ENCODE measurements at regions not wholly inside any gene's neighbourhood (a gene's known extent, or its start where the extent isn't known, plus 50 kb on each side); places are given as distances from the start of the nearest gene placed in this dataset.
A peak's percentile ranks its signal among the peaks of the same experiment; 100 is the strongest.

DNA sequence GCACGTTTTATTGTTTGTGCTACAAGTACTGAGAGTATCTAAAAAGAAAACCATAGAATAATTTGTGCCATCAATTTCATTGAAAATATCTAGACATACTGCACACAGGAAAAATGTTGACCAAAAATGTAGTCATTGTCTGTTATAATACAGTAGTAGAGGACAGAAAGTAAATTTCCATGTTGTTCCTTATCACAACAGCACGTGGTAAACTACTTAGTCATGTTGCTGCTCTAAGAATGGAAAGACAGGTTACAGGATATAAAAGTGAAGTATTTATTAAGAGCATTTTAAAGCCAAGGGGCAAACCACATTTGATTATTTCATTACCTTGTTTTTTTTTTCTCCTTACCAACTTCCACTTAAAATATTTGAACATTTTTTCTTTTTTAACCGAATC, 89.0 kb upstream of the CEP85L start:
- TF ChIP-seq, protein P1, sequence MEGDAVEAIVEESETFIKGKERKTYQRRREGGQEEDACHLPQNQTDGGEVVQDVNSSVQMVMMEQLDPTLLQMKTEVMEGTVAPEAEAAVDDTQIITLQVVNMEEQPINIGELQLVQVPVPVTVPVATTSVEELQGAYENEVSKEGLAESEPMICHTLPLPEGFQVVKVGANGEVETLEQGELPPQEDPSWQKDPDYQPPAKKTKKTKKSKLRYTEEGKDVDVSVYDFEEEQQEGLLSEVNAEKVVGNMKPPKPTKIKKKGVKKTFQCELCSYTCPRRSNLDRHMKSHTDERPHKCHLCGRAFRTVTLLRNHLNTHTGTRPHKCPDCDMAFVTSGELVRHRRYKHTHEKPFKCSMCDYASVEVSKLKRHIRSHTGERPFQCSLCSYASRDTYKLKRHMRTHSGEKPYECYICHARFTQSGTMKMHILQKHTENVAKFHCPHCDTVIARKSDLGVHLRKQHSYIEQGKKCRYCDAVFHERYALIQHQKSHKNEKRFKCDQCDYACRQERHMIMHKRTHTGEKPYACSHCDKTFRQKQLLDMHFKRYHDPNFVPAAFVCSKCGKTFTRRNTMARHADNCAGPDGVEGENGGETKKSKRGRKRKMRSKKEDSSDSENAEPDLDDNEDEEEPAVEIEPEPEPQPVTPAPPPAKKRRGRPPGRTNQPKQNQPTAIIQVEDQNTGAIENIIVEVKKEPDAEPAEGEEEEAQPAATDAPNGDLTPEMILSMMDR (IDR thresholded peaks at IDR 0.05; ENCODE audit: insufficient read depth, low read depth, low read length), result no peak
- H3K4me3 ChIP-seq (ENCODE audit: low read depth, low read length), result no peak overlapping the region
- no peak for DNase-seq (ENCODE audit: low read depth)

DNA sequence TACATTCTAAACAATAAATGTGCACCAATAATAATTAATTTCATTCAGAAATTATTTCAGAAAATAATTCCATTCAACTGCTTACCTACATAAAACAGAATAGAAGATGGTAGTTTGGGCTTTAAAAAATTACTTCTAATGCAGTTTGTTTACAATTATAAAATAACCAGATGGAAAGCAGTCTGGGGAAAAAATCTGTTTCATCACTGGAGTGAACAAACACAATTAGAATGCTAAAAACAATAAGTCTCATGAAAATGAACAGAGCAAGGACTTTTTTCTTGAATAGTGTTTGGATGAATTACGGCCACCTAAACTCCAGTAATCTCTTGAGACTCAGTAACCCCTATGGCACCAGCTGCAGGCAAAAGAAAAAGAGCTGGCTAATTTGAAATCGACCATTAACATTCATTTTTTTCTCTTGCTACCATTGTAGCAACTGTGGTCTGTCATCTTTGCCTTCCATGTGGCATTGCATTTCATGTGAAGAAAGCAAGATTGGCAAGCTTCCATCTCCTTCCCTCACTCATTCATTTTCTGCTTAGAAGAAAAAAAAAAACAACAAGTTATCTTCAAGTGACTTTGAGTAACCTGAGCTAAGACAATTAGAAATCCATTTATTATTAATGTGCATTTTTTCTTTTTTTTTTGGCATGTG, 88.4 kb upstream of the CEP85L start:
- TF ChIP-seq, protein P1 (IDR thresholded peaks at IDR 0.05; ENCODE audit: insufficient read depth, low read depth, low read length), result no peak
- peak; percentile 22 for DNase-seq (ENCODE audit: low read depth)
- H3K4me3 ChIP-seq (ENCODE audit: low read depth, low read length), result no peak overlapping the region

DNA sequence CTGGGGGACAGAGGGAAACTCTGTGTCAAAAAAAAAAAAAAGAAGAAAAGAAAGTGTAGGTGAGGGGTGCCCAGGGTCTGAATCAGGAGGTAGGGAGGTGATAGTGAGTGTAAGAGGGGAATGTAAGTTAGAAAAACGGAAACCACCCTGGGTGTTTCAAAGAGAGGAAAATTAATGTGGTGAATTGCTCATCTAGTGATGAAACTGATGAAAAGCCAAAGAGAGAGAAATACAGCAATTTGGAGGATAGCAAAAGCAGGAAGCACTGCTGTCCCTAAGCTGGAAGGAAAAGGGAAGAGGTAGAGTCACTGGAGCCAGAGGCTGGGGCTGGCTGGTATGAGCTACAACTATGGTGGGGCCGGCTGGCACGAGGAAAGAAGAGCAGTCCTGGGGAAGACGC, 85.0 kb upstream of the CEP85L start:
- no peak overlapping the region for H3K4me3 ChIP-seq (ENCODE audit: low read depth, low read length)
- DNase-seq (ENCODE audit: low read depth), result no peak
- TF ChIP-seq, protein P1 (IDR thresholded peaks at IDR 0.05; ENCODE audit: insufficient read depth, low read depth, low read length), result no peak

DNA sequence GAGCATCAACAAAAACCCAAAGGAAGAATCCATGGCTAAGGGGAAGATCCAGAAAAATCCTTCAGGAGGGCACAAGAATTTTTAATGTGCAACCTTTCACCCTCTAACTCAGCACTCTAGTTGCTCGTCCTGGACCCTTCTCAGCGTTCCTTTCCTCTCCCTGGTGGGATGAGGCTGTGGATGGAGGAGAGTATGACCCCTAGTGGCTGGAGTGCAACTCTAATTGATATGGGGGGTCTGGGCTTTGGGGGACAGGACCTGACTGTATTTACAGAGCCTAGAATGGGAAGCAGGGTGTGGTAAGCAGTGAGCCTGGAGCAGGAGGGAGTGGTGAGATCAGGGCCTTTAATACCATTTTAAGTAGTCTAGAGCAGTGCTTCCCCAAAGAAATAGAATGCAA, 83.9 kb upstream of the CEP85L start:
- TF ChIP-seq, protein P1 (IDR thresholded peaks at IDR 0.05; ENCODE audit: insufficient read depth, low read depth, low read length), result peak; percentile 65
- no peak overlapping the region for H3K4me3 ChIP-seq (ENCODE audit: low read depth, low read length)
- DNase-seq (ENCODE audit: low read depth), result no peak

DNA sequence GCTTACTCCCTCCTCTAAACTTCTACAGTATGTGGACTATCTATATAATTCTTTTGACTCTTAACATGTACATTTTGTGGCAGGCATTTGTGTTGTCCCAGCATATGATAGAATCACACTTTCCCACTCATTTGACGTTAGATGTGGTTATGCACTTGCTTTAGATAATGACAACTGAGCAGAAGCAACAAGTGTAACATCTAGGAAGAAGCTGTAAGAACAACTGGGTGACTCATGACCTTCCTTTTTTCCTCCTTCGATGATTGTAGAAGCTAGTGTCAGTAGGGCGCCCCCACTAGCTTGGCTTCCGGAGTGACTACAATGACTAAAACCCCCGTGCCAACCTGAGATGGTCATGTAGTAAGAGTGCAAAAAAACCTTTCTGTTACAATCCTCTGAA, 74.6 kb upstream of the CEP85L start:
- no peak overlapping the region for H3K4me3 ChIP-seq (ENCODE audit: low read depth, low read length)
- TF ChIP-seq, protein P1 (IDR thresholded peaks at IDR 0.05; ENCODE audit: insufficient read depth, low read depth, low read length), result no peak
- DNase-seq (ENCODE audit: low read depth), result no peak

GRCh38 chr6:118724211-118724610, 72.8 kb upstream of the CEP85L start:
- peak; percentile 44 for DNase-seq (ENCODE audit: low read depth)
- no peak overlapping the region for H3K4me3 ChIP-seq (ENCODE audit: low read depth, low read length)
- TF ChIP-seq, protein P1 (IDR thresholded peaks at IDR 0.05; ENCODE audit: insufficient read depth, low read depth, low read length), result no peak
